ENCODE measurements at regions not wholly inside any gene's neighbourhood (a gene's known extent, or its start where the extent isn't known, plus 50 kb on each side); places are given as distances from the start of the nearest gene placed in this dataset.

GRCh38 chr1:192880231-192880630, 71.4 kb downstream of the RGS2 start:
- Histone ChIP-seq H3K4me3 (no peak overlapping the region), H3K4me2 (ENCODE audit: insufficient read depth, low read length) (no peak overlapping the region), H3K4me1 (replicated peaks in 1 of 2; ENCODE audit: control insufficient read depth in 2 of 2, insufficient read depth in 2 of 2, low read length in 2 of 2) (no peaks in the 10 kb centered on the region), H3K9me3 (replicated peaks; ENCODE audit: control insufficient read depth, insufficient read depth, low read depth, low read length) (no peaks in the 10 kb centered on the region), H3K27ac (ENCODE audit: extremely low read depth, low read depth, low read length) (no peak overlapping the region), H3K9me1 (ENCODE audit: control insufficient read depth, insufficient read depth, low read length) (no peaks in the 10 kb centered on the region), H3K9ac (ENCODE audit: insufficient read depth in 1 of 2, low read depth in 2 of 2, low read length in 2 of 2) (no peak overlapping the region), H3K79me2 (ENCODE audit: control insufficient read depth, insufficient read depth, low read length) (no peaks in the 10 kb centered on the region), H3K27me3 (ENCODE audit: control insufficient read depth in 2 of 2, insufficient read depth in 2 of 2, low read length in 2 of 2) (peaks cover 0 to 8% of the 10 kb centered on the region in 2 experiments; a peak in 2 of 5 replicates), H2AFZ (ENCODE audit: low read depth, low read length) (no peak overlapping the region), H3K36me3 (ENCODE audit: control insufficient read depth, insufficient read depth, low read length) (no peaks in the 10 kb centered on the region), H4K20me1 (replicated peaks; ENCODE audit: control insufficient read depth, insufficient read depth, low read length) (no peaks in the 10 kb centered on the region)
- ChIA-PET CTCF (ENCODE audit: low intra/inter-chr PET ratio) (no interaction called here), POLR2A (no interaction called here)
- TF ChIP-seq NCOA1 (IDR thresholded peaks at IDR 0.05; ENCODE audit: low read depth) (no peak), SMARCB1 (IDR thresholded peaks at IDR 0.05; ENCODE audit: insufficient read length, low read depth) (no peak), MTA2 (IDR thresholded peaks at IDR 0.05; ENCODE audit: low read depth) (no peak), TEAD4 (IDR thresholded peaks at IDR 0.05; ENCODE audit: low read length) (no peak), TEAD4 (CRISPR knock-in tag; IDR thresholded peaks at IDR 0.05; ENCODE audit: borderline replicate concordance) (no peak), PURB (CRISPR knock-in tag; IDR thresholded peaks at IDR 0.05; ENCODE audit: low read depth) (no peak), CEBPB (tag; IDR thresholded peaks at IDR 0.05) (no peak), ZNF140 (CRISPR knock-in tag; IDR thresholded peaks at IDR 0.05) (no peak), HBP1 (CRISPR knock-in tag; IDR thresholded peaks at IDR 0.05) (no peak)
- intact Hi-C loops (cut with micrococcal nuclease) (no loop called here), in situ Hi-C loops (cut with MboI) (no loop called here)
- DNase-seq (ENCODE audit: extremely low read depth in 1 of 4, low spot score in 3 of 4) = no peak
- no TSS peak for BruUV-seq (replicated peaks)
- ATAC-seq = no peak
- WGBS (ENCODE audit: insufficient coverage, low coverage, missing lambda C conversion rate) = 0% methylated on average over 1 of the region's 1 CpG
- no peak for FAIRE-seq

Measured in K562 (cell line).